ENCODE measurements at regions not wholly inside any gene's neighbourhood (a gene's known extent, or its start where the extent isn't known, plus 50 kb on each side); places are given as distances from the start of the nearest gene placed in this dataset. TPM values are rescaled to one million over a fixed set of nuclear protein-coding genes. Genes with fewer than 3 reads are reported as not detected.

DNA sequence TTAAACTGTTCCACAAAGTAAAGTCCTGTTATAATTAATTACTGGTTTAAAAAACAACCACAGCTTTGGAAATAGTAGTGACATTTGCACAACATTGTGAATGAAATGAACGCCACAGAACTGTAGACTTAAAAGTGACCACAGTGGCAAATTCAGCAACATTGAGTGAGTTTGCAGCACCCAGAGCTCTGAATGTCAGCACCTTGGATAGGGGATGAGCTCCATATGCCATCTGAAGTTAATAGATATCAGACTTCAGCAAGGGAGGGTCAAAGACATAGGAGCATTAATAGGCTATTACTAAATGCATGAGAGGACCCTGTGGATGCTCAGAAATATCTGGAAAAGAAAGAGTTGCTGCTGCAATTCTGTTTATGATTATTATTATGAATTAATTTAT lies 55.3 kb upstream of the KCNIP4 start:
- no TSS peak for BruUV-seq (replicated peaks)
- no peak for TF ChIP-seq POLR2AphosphoS5 (IDR thresholded peaks at IDR 0.05; ENCODE audit: insufficient read depth, low read depth, low read length)
- no peak for TF ChIP-seq POLR2A (IDR thresholded peaks at IDR 0.05; ENCODE audit: low read depth, low read length)
- TF ChIP-seq, protein P1, sequence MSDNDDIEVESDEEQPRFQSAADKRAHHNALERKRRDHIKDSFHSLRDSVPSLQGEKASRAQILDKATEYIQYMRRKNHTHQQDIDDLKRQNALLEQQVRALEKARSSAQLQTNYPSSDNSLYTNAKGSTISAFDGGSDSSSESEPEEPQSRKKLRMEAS (IDR thresholded peaks at IDR 0.05; ENCODE audit: insufficient read depth, insufficient read length), result no peak
- CTCF ChIA-PET, result no interaction called here

More for the DNA sequence above, 55.3 kb upstream of the KCNIP4 start:
- Histone ChIP-seq H3K79me2 (ENCODE audit: control insufficient read depth, insufficient read depth, low read length) (no peaks in the 10 kb centered on the region), H3K27ac (ENCODE audit: insufficient read depth, low read depth, low read length) (no peak overlapping the region), H3K4me3 (replicated peaks in 1 of 3; ENCODE audit: insufficient read depth in 1 of 3, low read depth in 1 of 3, low read length in 3 of 3) (no peak overlapping the region), H3K36me3 (ENCODE audit: control insufficient read depth in 2 of 2, extremely low read depth in 1 of 2, insufficient read depth in 2 of 2, low read length in 2 of 2) (no peaks in the 10 kb centered on the region), H3K9me1 (replicated peaks; ENCODE audit: control insufficient read depth, extremely low read depth, insufficient read depth, low read length) (no peaks in the 10 kb centered on the region), H3K27me3 (ENCODE audit: control insufficient read depth in 2 of 2, insufficient read depth in 2 of 2, low read length in 2 of 2) (no peaks in the 10 kb centered on the region), H3K9ac (replicated peaks; ENCODE audit: extremely low read depth, insufficient read depth, low read length) (no peak overlapping the region), H3K4me2 (ENCODE audit: insufficient read depth, low read length) (no peak overlapping the region), H2AFZ (ENCODE audit: low read depth, low read length) (no peak overlapping the region), H4K20me1 (replicated peaks; ENCODE audit: control insufficient read depth, extremely low read depth, insufficient read depth, low read length) (no peaks in the 10 kb centered on the region), H3K4me1 (ENCODE audit: control insufficient read depth, extremely low read depth, insufficient read depth, low read length) (no peaks in the 10 kb centered on the region), H3K9me3 (replicated peaks; ENCODE audit: control insufficient read depth, insufficient read depth, low read length) (no peaks in the 10 kb centered on the region)
- no peak for FAIRE-seq
- no peak for DNase-seq (ENCODE audit: low read depth, low spot score)
- dilution Hi-C loops (cut with MboI; ENCODE audit: extremely low pct_ligation_motif_present, low sequenced_read_pairs), result no loop called here
- intact Hi-C loops (cut with micrococcal nuclease), result no loop called here
- POLR2A ChIA-PET, result no interaction called here

Small RNA genes in the stretch of these regions (small RNA-seq; reads per million reads assigned to genes)
- gene RNU6-420P (ENCODE audit: insufficient read depth, insufficient read length, low read depth, low replicate concordance), result not detected

All from endothelial cell of umbilical vein (primary cell).